ENCODE measurements at regions not wholly inside any gene's neighbourhood (a gene's known extent, or its start where the extent isn't known, plus 50 kb on each side); places are given as distances from the start of the nearest gene placed in this dataset.

DNA sequence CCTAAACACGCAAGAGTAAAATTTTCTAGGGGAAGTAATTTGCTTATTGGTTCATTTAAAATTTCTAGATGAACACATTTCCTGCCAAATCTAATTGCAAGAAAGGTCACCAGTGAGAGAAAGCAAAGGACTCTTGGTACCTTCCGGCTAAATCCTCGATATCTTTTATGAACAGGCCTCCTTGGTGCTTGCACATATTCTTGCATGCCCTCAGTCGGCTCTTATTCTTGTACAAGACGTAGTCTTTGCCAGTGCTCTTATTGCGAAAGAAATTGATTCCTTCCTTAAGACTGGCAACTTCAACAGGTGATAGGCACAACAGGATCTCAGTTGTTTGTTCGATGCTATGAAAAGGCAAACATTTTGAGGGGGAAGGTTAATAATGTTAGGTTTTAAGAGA lies 141.7 kb upstream of the CARMIL1 start:
- TF ChIP-seq, protein P1, sequence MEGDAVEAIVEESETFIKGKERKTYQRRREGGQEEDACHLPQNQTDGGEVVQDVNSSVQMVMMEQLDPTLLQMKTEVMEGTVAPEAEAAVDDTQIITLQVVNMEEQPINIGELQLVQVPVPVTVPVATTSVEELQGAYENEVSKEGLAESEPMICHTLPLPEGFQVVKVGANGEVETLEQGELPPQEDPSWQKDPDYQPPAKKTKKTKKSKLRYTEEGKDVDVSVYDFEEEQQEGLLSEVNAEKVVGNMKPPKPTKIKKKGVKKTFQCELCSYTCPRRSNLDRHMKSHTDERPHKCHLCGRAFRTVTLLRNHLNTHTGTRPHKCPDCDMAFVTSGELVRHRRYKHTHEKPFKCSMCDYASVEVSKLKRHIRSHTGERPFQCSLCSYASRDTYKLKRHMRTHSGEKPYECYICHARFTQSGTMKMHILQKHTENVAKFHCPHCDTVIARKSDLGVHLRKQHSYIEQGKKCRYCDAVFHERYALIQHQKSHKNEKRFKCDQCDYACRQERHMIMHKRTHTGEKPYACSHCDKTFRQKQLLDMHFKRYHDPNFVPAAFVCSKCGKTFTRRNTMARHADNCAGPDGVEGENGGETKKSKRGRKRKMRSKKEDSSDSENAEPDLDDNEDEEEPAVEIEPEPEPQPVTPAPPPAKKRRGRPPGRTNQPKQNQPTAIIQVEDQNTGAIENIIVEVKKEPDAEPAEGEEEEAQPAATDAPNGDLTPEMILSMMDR (IDR thresholded peaks at IDR 0.05) = no peak
- no peak for TF ChIP-seq EZH2 (IDR thresholded peaks at IDR 0.05; ENCODE audit: borderline replicate concordance, insufficient read depth, low read depth, low read length, poor library complexity, severe bottlenecking)
